22Rv1 (cell line): ENCODE measurements at regions not wholly inside any gene's neighbourhood (a gene's known extent, or its start where the extent isn't known, plus 50 kb on each side); places are given as distances from the start of the nearest gene placed in this dataset.

Experiments used
- ZFX ChIP-seq: fragments of 450-650 bp; IDR thresholded peaks from 2 replicates; pipeline ENCODE4 v1.6.1; 2017; ENCODE audit warnings: antibody characterized with exemption, borderline replicate concordance
- TF ChIP-seq, protein P1 (sequence below): fragments of 450-650 bp; IDR thresholded peaks from 2 replicates; pipeline ENCODE4 v1.5.1; 2017; ENCODE audit warnings: mild to moderate bottlenecking

DNA sequence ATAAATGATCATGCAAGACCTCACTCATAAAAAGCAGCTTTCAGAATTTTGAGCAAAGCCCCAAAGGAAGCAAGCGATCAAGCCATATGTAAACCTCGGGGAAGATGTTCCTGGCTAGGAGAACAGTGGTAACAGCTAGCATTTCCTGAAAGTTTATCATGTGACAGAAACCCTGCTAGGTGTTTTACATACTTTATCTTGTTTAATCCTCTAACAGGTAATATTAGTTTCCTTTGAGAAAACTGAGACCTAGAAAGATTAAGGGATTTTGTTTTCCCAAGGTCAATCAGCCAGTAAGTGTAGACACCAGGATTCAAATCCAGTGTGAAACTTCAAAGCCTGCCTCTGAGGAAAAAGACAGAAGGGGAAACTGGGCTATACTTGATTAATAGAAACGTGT, 362.4 kb upstream of the MAF start:
- TF ChIP-seq, protein P1, sequence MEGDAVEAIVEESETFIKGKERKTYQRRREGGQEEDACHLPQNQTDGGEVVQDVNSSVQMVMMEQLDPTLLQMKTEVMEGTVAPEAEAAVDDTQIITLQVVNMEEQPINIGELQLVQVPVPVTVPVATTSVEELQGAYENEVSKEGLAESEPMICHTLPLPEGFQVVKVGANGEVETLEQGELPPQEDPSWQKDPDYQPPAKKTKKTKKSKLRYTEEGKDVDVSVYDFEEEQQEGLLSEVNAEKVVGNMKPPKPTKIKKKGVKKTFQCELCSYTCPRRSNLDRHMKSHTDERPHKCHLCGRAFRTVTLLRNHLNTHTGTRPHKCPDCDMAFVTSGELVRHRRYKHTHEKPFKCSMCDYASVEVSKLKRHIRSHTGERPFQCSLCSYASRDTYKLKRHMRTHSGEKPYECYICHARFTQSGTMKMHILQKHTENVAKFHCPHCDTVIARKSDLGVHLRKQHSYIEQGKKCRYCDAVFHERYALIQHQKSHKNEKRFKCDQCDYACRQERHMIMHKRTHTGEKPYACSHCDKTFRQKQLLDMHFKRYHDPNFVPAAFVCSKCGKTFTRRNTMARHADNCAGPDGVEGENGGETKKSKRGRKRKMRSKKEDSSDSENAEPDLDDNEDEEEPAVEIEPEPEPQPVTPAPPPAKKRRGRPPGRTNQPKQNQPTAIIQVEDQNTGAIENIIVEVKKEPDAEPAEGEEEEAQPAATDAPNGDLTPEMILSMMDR: no peak
- no peak for TF ChIP-seq ZFX
